ENCODE measurements at regions not wholly inside any gene's neighbourhood (a gene's known extent, or its start where the extent isn't known, plus 50 kb on each side); places are given as distances from the start of the nearest gene placed in this dataset.
A peak's percentile ranks its signal among the peaks of the same experiment; 100 is the strongest.

- Histone ChIP-seq H3K27ac (ENCODE audit: extremely low read length, insufficient read depth, low read length) (no peak overlapping the region), H3K4me2 (ENCODE audit: low read depth, low read length) (no peak overlapping the region), H3K79me2 (ENCODE audit: insufficient read depth, low read length) (no peaks in the 10 kb centered on the region), H2AFZ (ENCODE audit: low read length) (no peak overlapping the region), H3K9me3 (ENCODE audit: low read length) (no peaks in the 10 kb centered on the region), H3K4me3 (replicated peaks in 1 of 3; ENCODE audit: insufficient read depth in 1 of 3, low read depth in 2 of 3, low read length in 3 of 3) (no peak overlapping the region), H3K9ac (ENCODE audit: insufficient read depth, low read depth, low read length) (no peak overlapping the region), H3K27me3 (ENCODE audit: control insufficient read depth in 1 of 2, insufficient read depth in 2 of 2, low read length in 2 of 2) (peaks cover 18 to 90% of the 10 kb centered on the region in 2 experiments), H3K36me3 (replicated peaks in 1 of 2; ENCODE audit: control insufficient read depth in 1 of 2, insufficient read depth in 2 of 2, low read length in 2 of 2) (no peaks in the 10 kb centered on the region), H4K20me1 (ENCODE audit: insufficient read depth, low read length) (peaks cover 4% of the 10 kb centered on the region; the same call in 1 of the 2 replicates), H3K4me1 (ENCODE audit: insufficient read depth, low read length) (no peaks in the 10 kb centered on the region)
- no TSS peak for BruUV-seq (replicated peaks)
- POLR2A ChIA-PET = no interaction called here
- DNase-seq (ENCODE audit: low spot score) = no peak
- WGBS (ENCODE audit: low lambda C conversion rate) = 15% methylated on average over 8 of the region's 13 CpGs
- ATAC-seq = no peak
- CTCF ChIA-PET (ENCODE audit: low intra/inter-chr PET ratio, low total read pairs) = no interaction called here
- intact Hi-C loops (cut with micrococcal nuclease; ENCODE audit: unreplicated experiment) (no loop called here), in situ Hi-C loops (cut with HindIII; ENCODE audit: extremely low pct_ligation_motif_present, low pct_unique_long_range_greater_than_20kb) (loop anchor here (10.0 kb wide), 1 partner anchor 738 kb away; no protein-coding TSS in a partner anchor)
- TF ChIP-seq POLR2A (IDR thresholded peaks at IDR 0.05; ENCODE audit: insufficient read depth in 1 of 2, low read depth in 2 of 2, low read length in 2 of 2) (no peak), ZNF367 (CRISPR knock-in tag; IDR thresholded peaks at IDR 0.05; ENCODE audit: borderline replicate concordance) (no peak), ZNF256 (CRISPR knock-in tag; conservative IDR thresholded peaks at IDR 0.05) (no peak)
- no peak for FAIRE-seq
These were observed 212.2 kb downstream of the TFCP2L1 start for GRCh38 chr2:121072784-121073183.

- no peaks in the 10 kb centered on the region for H3K79me2 ChIP-seq (ENCODE audit: insufficient read depth, low read length)
- no TSS peak for BruUV-seq (replicated peaks)
- POLR2A ChIA-PET = no interaction called here
- H4K20me1 ChIP-seq (ENCODE audit: insufficient read depth, low read length) = peaks cover 4% of the 10 kb centered on the region; the same call in 1 of the 2 replicates
- 45% methylated on average over 24 of the region's 26 CpGs for WGBS (ENCODE audit: low lambda C conversion rate)
- H3K4me3 ChIP-seq (replicated peaks in 1 of 3; ENCODE audit: insufficient read depth in 1 of 3, low read depth in 2 of 3, low read length in 3 of 3) = no peak overlapping the region
- H3K4me2 ChIP-seq (ENCODE audit: low read depth, low read length) = no peak overlapping the region
- CTCF ChIA-PET (ENCODE audit: low intra/inter-chr PET ratio, low total read pairs) = interaction anchor here (0.9 kb wide), 1 partner anchor 378 kb away, joined by 3 read pairs; no protein-coding TSS in a partner anchor
- H3K36me3 ChIP-seq (replicated peaks in 1 of 2; ENCODE audit: control insufficient read depth in 1 of 2, insufficient read depth in 2 of 2, low read length in 2 of 2) = no peaks in the 10 kb centered on the region
- no peak overlapping the region for H3K9ac ChIP-seq (ENCODE audit: insufficient read depth, low read depth, low read length)
- H3K27me3 ChIP-seq (ENCODE audit: control insufficient read depth in 1 of 2, insufficient read depth in 2 of 2, low read length in 2 of 2) = peaks cover 18 to 90% of the 10 kb centered on the region in 2 experiments
- 0 out of 2 replicates have a peak, but pooled peaks cover 1% of the 10 kb centered on the region for H3K4me1 ChIP-seq (ENCODE audit: insufficient read depth, low read length)
- no peak for FAIRE-seq
- no peak for DNase-seq (ENCODE audit: low spot score)
- intact Hi-C loops (cut with micrococcal nuclease; ENCODE audit: unreplicated experiment) = no loop called here
- no peak overlapping the region for H2AFZ ChIP-seq (ENCODE audit: low read length)
- in situ Hi-C loops (cut with HindIII; ENCODE audit: extremely low pct_ligation_motif_present, low pct_unique_long_range_greater_than_20kb) = loop anchor here (10.0 kb wide), 1 partner anchor 739 kb away; no protein-coding TSS in a partner anchor
- no peak for ATAC-seq
- no peaks in the 10 kb centered on the region for H3K9me3 ChIP-seq (ENCODE audit: low read length)
- H3K27ac ChIP-seq (ENCODE audit: extremely low read length, insufficient read depth, low read length) = no peak overlapping the region
- no peak for TF ChIP-seq TCF7 (IDR thresholded peaks at IDR 0.05; ENCODE audit: low read depth)
- no peak for TF ChIP-seq ZNF180 (CRISPR knock-in tag; IDR thresholded peaks at IDR 0.05; ENCODE audit: borderline replicate concordance, low read depth)
- TF ChIP-seq NBN (conservative IDR thresholded peaks at IDR 0.05) = 0 out of 2 replicates have a peak, but pooled peaks have one; percentile 7
- TF ChIP-seq JUNB (CRISPR knock-in tag; IDR thresholded peaks at IDR 0.05; ENCODE audit: borderline replicate concordance) = no peak
- TF ChIP-seq HNF1B (CRISPR knock-in tag; IDR thresholded peaks at IDR 0.05) = no peak
- 0 out of 2 replicates have a peak, but pooled peaks have one; percentile 3 for TF ChIP-seq CREB1 (IDR thresholded peaks at IDR 0.05)
- TF ChIP-seq CREB1 (CRISPR knock-in tag; IDR thresholded peaks at IDR 0.05) = no peak
- no peak for TF ChIP-seq ELF4 (CRISPR knock-in tag; IDR thresholded peaks at IDR 0.05; ENCODE audit: borderline replicate concordance)
- no peak for TF ChIP-seq ZBTB8A (CRISPR knock-in tag; IDR thresholded peaks at IDR 0.05; ENCODE audit: borderline replicate concordance, low read depth)
- no peak for TF ChIP-seq JARID2 (CRISPR knock-in tag; IDR thresholded peaks at IDR 0.05; ENCODE audit: insufficient replicate concordance)
- TF ChIP-seq ZNF781 (CRISPR knock-in tag; IDR thresholded peaks at IDR 0.05; ENCODE audit: borderline replicate concordance, not compliant biosample characterization) = no peak
- TF ChIP-seq PHB2 (IDR thresholded peaks at IDR 0.05; ENCODE audit: partially characterized antibody) = peak; percentile 41
These were observed 211.4 kb downstream of the TFCP2L1 start for GRCh38 chr2:121073320-121074210.

Measured in HepG2 (cell line).